HFFc6 (cell line): ENCODE measurements at regions not wholly inside any gene's neighbourhood (a gene's known extent, or its start where the extent isn't known, plus 50 kb on each side); places are given as distances from the start of the nearest gene placed in this dataset.

Experiments used
- DNase-seq: peaks from one replicate; pipeline ENCODE4 v3.0.0-alpha.2; 2018
- H3K27ac Mint-ChIP-seq: 2 replicates; pipeline ENCODE4 v1.8.0; 2020; ENCODE audit warnings: mild to moderate bottlenecking, mixed read lengths
- H3K27me3 Mint-ChIP-seq: 2 replicates; pipeline ENCODE4 v1.8.0; 2021; ENCODE audit warnings: mild to moderate bottlenecking, moderate library complexity, mixed read lengths; ENCODE audit not compliant: insufficient read depth
- H3K36me3 Mint-ChIP-seq: 2 replicates; pipeline ENCODE4 v1.8.0; 2021; ENCODE audit warnings: low read depth, mixed read lengths
- H3K4me1 Mint-ChIP-seq: 2 replicates; pipeline ENCODE4 v1.8.0; 2020; ENCODE audit warnings: low read depth, mixed read lengths
- H3K4me3 Mint-ChIP-seq: 2 replicates; pipeline ENCODE4 v1.8.0; 2020; ENCODE audit warnings: mild to moderate bottlenecking, moderate library complexity, mixed read lengths
- H3K9me3 Mint-ChIP-seq: 2 replicates; pipeline ENCODE4 v1.8.0; 2020; ENCODE audit warnings: mild to moderate bottlenecking, mixed read lengths
- CTCF ChIP-seq: fragments of 200-600 bp; sonication (generic); IDR thresholded peaks from 2 replicates; pipeline ENCODE4 v1.5.0; 2021; ENCODE audit warnings: antibody characterized with exemption, mild to moderate bottlenecking

GRCh38 chr3:107184375-107184774 lies 192.9 kb upstream of the CCDC54 start:
- Mint-ChIP-seq H3K9me3 (no peaks in the 10 kb centered on the region), H3K4me3 (no peak overlapping the region), H3K27ac (peak overlapping the region; percentile 72), H3K27me3 (peaks cover 7% of the 10 kb centered on the region), H3K4me1 (peaks cover 14% of the 10 kb centered on the region), H3K36me3 (no peaks in the 10 kb centered on the region)
- TF ChIP-seq CTCF: no peak
- DNase-seq: peak; percentile 65

- Mint-ChIP-seq H3K4me1 (peaks cover 14% of the 10 kb centered on the region), H3K4me3 (no peak overlapping the region), H3K9me3 (no peaks in the 10 kb centered on the region), H3K27me3 (peaks cover 7% of the 10 kb centered on the region), H3K36me3 (no peaks in the 10 kb centered on the region), H3K27ac (no peak overlapping the region)
- no peak for TF ChIP-seq CTCF
- no peak for DNase-seq
Observed at GRCh38 chr3:107188262-107188661, 189.0 kb upstream of the CCDC54 start.

DNA sequence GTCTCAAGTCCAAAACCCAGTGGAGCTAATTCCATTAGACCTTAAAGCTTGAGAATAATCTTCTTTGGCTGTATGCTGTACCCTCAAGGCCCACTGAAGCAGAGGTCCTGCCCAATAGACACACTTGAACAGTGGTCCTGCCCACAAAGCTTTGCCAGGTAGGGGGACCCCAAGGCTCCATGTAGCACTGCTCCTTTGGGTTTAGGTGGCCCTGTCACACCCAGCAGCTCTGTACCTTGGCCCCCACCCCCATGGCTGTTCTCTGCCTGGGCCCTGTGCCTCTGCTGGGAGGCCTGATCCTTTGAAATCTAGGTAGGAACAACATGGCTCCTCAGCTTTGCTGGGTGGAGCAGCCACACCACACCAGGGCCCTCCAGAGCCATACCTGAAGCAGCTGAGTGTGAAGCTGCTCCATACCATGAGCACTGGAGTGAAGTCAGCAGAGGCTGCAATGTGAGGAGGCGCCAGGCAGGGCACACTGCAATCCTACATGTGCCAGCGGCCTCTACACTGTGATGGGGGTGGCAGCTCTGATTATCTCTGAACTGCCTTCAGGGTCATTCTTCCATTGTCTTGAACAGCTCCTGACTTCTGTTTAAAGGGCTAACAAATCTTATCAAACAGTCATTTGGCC lies 188.0 kb upstream of the CCDC54 start:
- no peak for DNase-seq
- H3K4me1 Mint-ChIP-seq: peaks cover 7% of the 10 kb centered on the region
- H3K4me3 Mint-ChIP-seq: no peak overlapping the region
- H3K27ac Mint-ChIP-seq: no peak overlapping the region
- peaks cover 7% of the 10 kb centered on the region for H3K27me3 Mint-ChIP-seq
- no peaks in the 10 kb centered on the region for H3K9me3 Mint-ChIP-seq
- no peak for TF ChIP-seq CTCF
- no peaks in the 10 kb centered on the region for H3K36me3 Mint-ChIP-seq

- Mint-ChIP-seq H3K27ac (no peak overlapping the region), H3K36me3 (no peaks in the 10 kb centered on the region), H3K27me3 (peaks cover 5% of the 10 kb centered on the region; the same call in 1 of the 2 replicates), H3K4me1 (peaks cover 1% of the 10 kb centered on the region; the same call in 1 of the 2 replicates), H3K4me3 (no peak overlapping the region), H3K9me3 (no peaks in the 10 kb centered on the region)
- TF ChIP-seq CTCF: no peak
- DNase-seq: no peak
Observed at GRCh38 chr3:107193116-107193515, 184.1 kb upstream of the CCDC54 start.

GRCh38 chr3:107198581-107199181 lies 178.6 kb upstream of the CCDC54 start:
- no peak for DNase-seq
- no peaks in the 10 kb centered on the region; the same call in 1 of the 2 replicates for H3K27me3 Mint-ChIP-seq
- no peak for TF ChIP-seq CTCF
- H3K4me3 Mint-ChIP-seq: no peak overlapping the region
- H3K27ac Mint-ChIP-seq: no peak overlapping the region
- no peaks in the 10 kb centered on the region for H3K9me3 Mint-ChIP-seq
- no peaks in the 10 kb centered on the region for H3K36me3 Mint-ChIP-seq
- peaks cover 10% of the 10 kb centered on the region; the same call in 1 of the 2 replicates for H3K4me1 Mint-ChIP-seq
